Left ventricle myocardium inferior (tissue), 1 donor: ENCODE measurements at regions not wholly inside any gene's neighbourhood (a gene's known extent, or its start where the extent isn't known, plus 50 kb on each side); places are given as distances from the start of the nearest gene placed in this dataset.

Source experiments
- DNase-seq: peaks from one replicate; pipeline ENCODE4 v3.0.0-alpha.2; 2020
- H3K27ac ChIP-seq: fragments of 200-600 bp; replicated peaks from 2 replicates; pipeline ENCODE4 v1.8.0; 2021
- H3K27me3 ChIP-seq: fragments of 200-600 bp; 2 replicates; pipeline ENCODE4 v1.8.0; 2021; ENCODE audit warnings: low read depth
- H3K36me3 ChIP-seq: fragments of 200-600 bp; 2 replicates; pipeline ENCODE4 v1.8.0; 2021
- H3K4me1 ChIP-seq: fragments of 200-600 bp; 2 replicates; pipeline ENCODE4 v1.8.0; 2021
- H3K4me3 ChIP-seq: fragments of 200-600 bp; 2 replicates; pipeline ENCODE4 v1.8.0; 2021; ENCODE audit warnings: mild to moderate bottlenecking, moderate library complexity
- H3K9me3 ChIP-seq: fragments of 200-600 bp; replicated peaks from 2 replicates; pipeline ENCODE4 v1.8.0; 2021
- intact Hi-C: fragments of 100-400 bp; cut with micrococcal nuclease; formaldehyde crosslinking; loops from one replicate; pipeline ENCODE4 v1.11.0; 2022
- TF ChIP-seq, protein P1 (sequence below): fragments of 200-600 bp; IDR thresholded peaks from 2 replicates; pipeline ENCODE4 v1.8.0; 2021; ENCODE audit warnings: antibody characterized with exemption, mild to moderate bottlenecking, borderline replicate concordance
- donor health status: DM: no; HTN: yes; CAD: no; lungs with severe emphysema.

GRCh38 chr10:83153714-83154113 is 985.6 kb upstream of the GHITM start:
- no peak for DNase-seq
- Histone ChIP-seq H3K27me3 (no peaks in the 10 kb centered on the region), H3K9me3 (no peaks in the 10 kb centered on the region), H3K36me3 (no peaks in the 10 kb centered on the region), H3K4me1 (no peaks in the 10 kb centered on the region), H3K27ac (no peak overlapping the region), H3K4me3 (no peak overlapping the region)
- intact Hi-C loops = no loop called here
- TF ChIP-seq, protein P1, sequence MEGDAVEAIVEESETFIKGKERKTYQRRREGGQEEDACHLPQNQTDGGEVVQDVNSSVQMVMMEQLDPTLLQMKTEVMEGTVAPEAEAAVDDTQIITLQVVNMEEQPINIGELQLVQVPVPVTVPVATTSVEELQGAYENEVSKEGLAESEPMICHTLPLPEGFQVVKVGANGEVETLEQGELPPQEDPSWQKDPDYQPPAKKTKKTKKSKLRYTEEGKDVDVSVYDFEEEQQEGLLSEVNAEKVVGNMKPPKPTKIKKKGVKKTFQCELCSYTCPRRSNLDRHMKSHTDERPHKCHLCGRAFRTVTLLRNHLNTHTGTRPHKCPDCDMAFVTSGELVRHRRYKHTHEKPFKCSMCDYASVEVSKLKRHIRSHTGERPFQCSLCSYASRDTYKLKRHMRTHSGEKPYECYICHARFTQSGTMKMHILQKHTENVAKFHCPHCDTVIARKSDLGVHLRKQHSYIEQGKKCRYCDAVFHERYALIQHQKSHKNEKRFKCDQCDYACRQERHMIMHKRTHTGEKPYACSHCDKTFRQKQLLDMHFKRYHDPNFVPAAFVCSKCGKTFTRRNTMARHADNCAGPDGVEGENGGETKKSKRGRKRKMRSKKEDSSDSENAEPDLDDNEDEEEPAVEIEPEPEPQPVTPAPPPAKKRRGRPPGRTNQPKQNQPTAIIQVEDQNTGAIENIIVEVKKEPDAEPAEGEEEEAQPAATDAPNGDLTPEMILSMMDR = no peak

GRCh38 chr10:83164156-83164555 is 975.2 kb upstream of the GHITM start:
- Histone ChIP-seq H3K4me1 (no peaks in the 10 kb centered on the region), H3K36me3 (no peaks in the 10 kb centered on the region), H3K27ac (no peak overlapping the region), H3K4me3 (no peak overlapping the region), H3K27me3 (no peaks in the 10 kb centered on the region), H3K9me3 (no peaks in the 10 kb centered on the region)
- intact Hi-C loops = no loop called here
- no peak for DNase-seq
- TF ChIP-seq, protein P1 = no peak

GRCh38 chr10:83165265-83165664 is 974.0 kb upstream of the GHITM start:
- H3K4me3 ChIP-seq = no peak overlapping the region
- H3K27ac ChIP-seq = no peak overlapping the region
- H3K9me3 ChIP-seq = peaks cover 2% of the 10 kb centered on the region
- H3K27me3 ChIP-seq = no peaks in the 10 kb centered on the region
- no peak for DNase-seq
- TF ChIP-seq, protein P1 = no peak
- H3K4me1 ChIP-seq = no peaks in the 10 kb centered on the region
- no peaks in the 10 kb centered on the region for H3K36me3 ChIP-seq
- intact Hi-C loops = no loop called here

DNA sequence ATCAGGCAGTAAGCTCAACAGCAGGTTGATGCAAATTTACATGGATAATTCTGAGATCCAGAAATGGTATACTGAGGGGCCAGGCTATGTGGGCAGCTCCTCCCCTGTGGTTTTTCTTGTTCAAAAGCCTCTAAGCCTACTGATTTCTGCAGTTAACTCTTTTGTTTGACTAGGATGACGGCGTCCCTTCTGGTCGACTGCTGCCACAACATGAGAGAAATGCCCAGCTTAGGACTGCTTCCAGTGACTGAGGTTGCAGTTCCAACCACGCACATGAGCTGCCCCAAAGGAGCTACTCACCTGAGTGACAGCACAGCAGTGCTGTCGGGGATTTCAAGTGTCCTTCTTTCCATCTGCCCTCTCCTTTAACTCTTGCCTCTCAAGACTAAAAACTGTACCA is 973.0 kb upstream of the GHITM start:
- TF ChIP-seq, protein P1 = no peak
- intact Hi-C loops = no loop called here

DNA sequence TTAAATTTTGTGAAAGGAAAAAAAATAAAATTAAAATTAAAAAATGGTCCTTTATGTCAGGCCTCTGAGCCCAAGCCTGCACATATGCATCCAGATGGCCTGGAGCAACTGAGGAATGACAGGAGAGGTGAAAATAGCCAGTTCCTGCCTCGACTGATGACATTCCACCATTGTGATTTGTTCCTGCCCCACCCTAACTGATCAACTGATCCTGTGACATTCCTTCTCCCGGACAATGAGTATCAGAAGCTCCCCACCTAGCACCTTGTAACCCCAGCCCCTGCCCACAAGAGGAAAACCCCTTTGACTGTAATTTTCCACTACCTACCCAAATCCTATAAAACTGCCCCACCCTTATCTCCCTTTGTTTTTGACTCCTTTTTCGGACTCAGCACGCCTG is 972.2 kb upstream of the GHITM start:
- no peaks in the 10 kb centered on the region for H3K27me3 ChIP-seq
- no peaks in the 10 kb centered on the region for H3K36me3 ChIP-seq
- H3K9me3 ChIP-seq = peaks cover 14% of the 10 kb centered on the region
- intact Hi-C loops = no loop called here
- H3K4me1 ChIP-seq = no peaks in the 10 kb centered on the region
- DNase-seq = no peak
- no peak overlapping the region for H3K27ac ChIP-seq
- H3K4me3 ChIP-seq = no peak overlapping the region
- TF ChIP-seq, protein P1 = no peak

More for the DNA sequence above, 973.0 kb upstream of the GHITM start:
- H3K9me3 ChIP-seq = peaks cover 7% of the 10 kb centered on the region
- H3K4me1 ChIP-seq = no peaks in the 10 kb centered on the region
- no peak overlapping the region for H3K4me3 ChIP-seq
- no peaks in the 10 kb centered on the region for H3K27me3 ChIP-seq
- DNase-seq = no peak
- H3K36me3 ChIP-seq = no peaks in the 10 kb centered on the region
- H3K27ac ChIP-seq = no peak overlapping the region

DNA sequence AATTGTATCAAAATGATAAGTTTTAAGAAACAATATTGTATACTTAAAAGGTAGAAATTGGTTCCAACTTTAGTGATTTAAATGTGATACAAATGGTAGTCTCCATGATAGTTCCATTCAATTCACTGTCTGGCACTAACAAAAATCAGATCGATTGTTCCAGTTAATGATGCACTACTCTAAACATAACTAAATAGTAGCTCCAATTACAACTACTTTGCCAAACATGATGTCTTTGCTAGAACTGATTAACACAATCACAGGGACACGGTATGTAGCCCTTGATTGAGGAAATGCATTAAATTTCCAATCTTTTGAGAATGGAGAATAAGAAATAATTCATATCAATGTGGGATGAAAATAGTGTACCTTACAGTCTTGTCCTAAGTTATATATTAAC is 962.4 kb upstream of the GHITM start:
- H3K36me3 ChIP-seq = no peaks in the 10 kb centered on the region
- no peak overlapping the region for H3K27ac ChIP-seq
- no peaks in the 10 kb centered on the region for H3K27me3 ChIP-seq
- intact Hi-C loops = no loop called here
- H3K4me3 ChIP-seq = no peak overlapping the region
- no peak for DNase-seq
- H3K9me3 ChIP-seq = peaks cover 23% of the 10 kb centered on the region
- TF ChIP-seq, protein P1 = no peak
- H3K4me1 ChIP-seq = no peaks in the 10 kb centered on the region
